ENCODE measurements at regions not wholly inside any gene's neighbourhood (a gene's known extent, or its start where the extent isn't known, plus 50 kb on each side); places are given as distances from the start of the nearest gene placed in this dataset.
A peak's percentile ranks its signal among the peaks of the same experiment; 100 is the strongest.
"Not testable (repeated sequence)": the region's sequence is repeated elsewhere in the genome, so short reads cannot be mapped to it uniquely, and the experiment has no call there.

DNA sequence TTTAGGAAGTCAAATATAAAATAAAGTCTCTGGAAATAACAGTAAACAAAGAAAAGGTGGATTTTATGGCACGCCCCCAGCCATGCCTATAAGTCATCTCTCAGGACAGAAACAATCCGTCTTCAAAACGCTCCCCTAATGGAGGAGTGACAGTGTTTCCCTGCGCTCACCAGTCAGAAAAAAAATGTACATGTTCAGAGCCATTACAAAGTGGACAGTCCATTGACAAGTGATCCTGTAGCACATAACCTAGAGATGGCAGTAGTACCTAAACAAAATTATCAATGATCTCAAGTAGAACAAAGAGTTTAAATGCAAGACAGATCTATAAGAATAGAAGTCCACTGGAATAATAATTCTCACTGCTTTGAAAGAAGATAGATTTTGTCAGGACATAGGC is 891.7 kb upstream of the MIR17HG start:
- DNase-seq (ENCODE audit: low read depth) = no peak

GRCh38 chr13:90461398-90461797 is 886.1 kb upstream of the MIR17HG start:
- no peak for DNase-seq (ENCODE audit: low read depth)

DNA sequence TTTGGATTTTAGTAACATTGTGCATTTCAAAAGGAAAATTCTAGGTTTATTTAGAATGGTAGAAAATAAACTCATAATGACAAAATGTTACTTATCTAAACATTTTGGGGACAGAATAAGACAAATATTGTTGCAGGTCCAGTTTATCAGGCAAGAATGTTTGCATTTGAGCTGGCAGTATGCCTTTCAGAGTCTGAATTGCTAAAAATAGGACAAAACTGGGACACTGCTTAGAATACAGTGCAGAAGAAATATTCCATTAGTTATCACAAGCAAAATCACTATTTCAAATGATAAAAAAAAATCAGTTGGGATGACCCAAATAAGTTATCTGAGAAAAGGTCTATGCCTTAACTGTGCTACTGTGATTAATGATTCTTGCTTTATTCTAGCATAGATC is 870.3 kb upstream of the MIR17HG start:
- no peak for DNase-seq (ENCODE audit: low read depth)

DNA sequence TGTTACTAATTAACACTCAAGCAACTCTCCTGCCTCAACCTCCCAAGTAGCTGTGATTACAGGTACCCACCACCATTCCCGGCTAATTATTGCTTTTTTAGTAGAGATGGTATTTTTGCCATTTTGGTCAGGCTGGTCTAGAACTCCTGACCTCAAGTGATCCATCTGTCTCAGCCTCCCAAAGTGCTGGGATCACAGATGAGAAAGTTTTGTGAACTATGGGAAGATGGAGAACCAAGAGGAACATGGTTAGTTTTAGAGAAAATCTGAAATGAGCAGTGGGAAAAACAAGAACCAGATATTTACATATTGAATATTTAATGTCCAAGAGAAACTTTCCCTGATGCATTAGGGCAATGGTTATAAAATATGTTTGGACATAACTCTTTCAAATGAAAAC is 863.6 kb upstream of the MIR17HG start:
- DNase-seq (ENCODE audit: low read depth) = no peak

GRCh38 chr13:90485436-90485835 is 862.1 kb upstream of the MIR17HG start:
- peak; percentile 92 for DNase-seq (ENCODE audit: low read depth)

DNA sequence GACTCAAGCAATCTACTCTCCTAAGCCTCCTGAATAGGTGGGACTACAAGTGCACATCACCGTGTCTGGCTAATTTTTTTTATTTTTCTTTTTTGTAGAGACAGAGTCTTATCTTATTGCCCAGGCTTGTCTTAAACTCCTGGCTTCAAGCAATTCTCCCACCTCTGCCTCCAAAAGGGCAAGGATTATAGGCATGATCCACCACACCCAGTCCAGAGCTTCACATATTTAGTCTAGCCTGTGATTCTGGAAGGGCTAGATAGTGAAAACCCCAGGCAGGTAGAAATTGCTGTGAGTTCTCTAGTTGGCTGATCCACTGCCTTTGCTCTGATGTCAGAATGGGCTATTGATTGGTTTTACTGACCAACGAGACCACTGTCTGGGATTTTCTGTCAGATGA is 854.6 kb upstream of the MIR17HG start:
- no peak for DNase-seq (ENCODE audit: low read depth)

GRCh38 chr13:90493667-90494066 is 853.8 kb upstream of the MIR17HG start:
- no peak for DNase-seq (ENCODE audit: low read depth)

GRCh38 chr13:90494849-90495248 is 852.6 kb upstream of the MIR17HG start:
- DNase-seq (ENCODE audit: low read depth) = not testable (repeated sequence)

DNA sequence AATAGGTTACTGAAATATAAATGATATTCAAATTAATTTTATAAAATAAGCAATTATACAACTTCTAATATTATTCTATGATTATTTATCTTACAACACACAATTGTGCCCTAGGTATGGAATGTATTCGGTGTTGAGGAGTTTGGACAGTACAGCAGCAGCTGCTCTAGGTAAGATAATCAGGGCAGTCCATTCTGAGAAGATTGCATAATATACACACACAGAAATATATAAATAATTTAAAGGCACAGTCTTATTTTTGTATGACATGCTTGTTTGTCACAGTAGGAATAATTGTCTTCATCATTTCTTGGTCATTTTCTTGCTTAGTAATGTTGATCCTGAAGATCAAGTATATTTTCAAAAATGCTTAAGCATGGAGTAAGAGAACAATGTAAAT is 849.4 kb upstream of the MIR17HG start:
- DNase-seq (ENCODE audit: low read depth) = no peak

- DNase-seq (ENCODE audit: low read depth) = no peak
Observed at GRCh38 chr13:90498816-90499215, 848.7 kb upstream of the MIR17HG start.

GRCh38 chr13:90500569-90500968 is 846.9 kb upstream of the MIR17HG start:
- no peak for DNase-seq (ENCODE audit: low read depth)

DNA sequence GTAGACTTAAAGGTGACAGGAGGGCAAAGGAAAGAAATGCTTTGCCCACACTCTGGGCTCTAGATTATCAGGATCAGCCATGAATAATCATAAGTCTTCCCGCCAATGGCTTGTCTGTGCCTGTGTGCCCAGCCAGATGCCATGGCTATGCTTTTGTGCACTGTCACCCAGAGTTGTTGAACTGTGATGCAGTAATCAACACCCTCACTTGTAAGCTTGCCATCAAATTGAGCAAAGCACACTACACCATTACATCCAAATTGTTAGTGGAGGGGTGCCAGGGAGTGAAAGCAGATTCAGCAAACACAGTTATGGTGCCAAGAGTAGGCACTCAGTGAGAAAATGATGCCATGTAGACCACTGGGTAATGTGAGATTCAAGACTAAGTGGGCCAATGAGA is 845.3 kb upstream of the MIR17HG start:
- DNase-seq (ENCODE audit: low read depth) = no peak

DNA sequence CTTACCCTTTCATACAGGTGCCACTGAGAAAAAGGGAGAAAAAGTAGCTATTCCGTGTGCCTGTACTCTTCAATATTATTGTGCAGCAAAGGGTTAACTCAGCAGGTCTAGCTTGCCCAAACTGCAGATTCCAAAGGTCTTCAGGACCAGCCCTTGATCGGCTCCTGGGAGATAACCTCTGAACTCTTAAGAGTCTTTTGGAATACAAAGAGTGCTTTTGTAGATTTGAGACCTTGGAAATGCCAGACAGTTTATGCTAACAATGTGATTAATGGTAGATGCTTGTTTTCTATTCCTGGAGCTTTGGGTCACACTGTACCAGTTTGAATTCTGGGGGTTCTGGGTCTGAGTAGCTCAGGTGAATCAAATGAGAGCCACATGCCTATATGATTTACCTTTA is 844.7 kb upstream of the MIR17HG start:
- no peak for DNase-seq (ENCODE audit: low read depth)

GRCh38 chr13:90510319-90510718 is 837.2 kb upstream of the MIR17HG start:
- no peak for DNase-seq (ENCODE audit: low read depth)

DNA sequence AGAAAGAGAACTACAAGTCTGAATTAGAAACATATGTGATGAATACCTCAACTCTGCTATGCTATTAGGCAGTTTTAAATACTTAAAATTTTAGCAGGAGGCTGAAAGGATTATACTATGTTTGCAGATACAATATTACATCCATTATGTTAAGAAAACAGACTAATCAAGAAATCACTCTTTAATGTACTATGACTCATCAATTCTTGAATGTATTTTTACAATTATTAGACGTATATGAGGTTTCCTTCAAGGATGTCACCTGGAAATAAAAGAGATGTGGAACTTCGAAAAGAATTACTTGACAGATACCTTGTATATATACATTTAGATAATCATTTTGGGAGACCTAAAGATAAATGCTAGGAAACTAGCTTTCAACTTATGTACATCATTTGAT is 835.6 kb upstream of the MIR17HG start:
- DNase-seq (ENCODE audit: low read depth) = no peak

DNA sequence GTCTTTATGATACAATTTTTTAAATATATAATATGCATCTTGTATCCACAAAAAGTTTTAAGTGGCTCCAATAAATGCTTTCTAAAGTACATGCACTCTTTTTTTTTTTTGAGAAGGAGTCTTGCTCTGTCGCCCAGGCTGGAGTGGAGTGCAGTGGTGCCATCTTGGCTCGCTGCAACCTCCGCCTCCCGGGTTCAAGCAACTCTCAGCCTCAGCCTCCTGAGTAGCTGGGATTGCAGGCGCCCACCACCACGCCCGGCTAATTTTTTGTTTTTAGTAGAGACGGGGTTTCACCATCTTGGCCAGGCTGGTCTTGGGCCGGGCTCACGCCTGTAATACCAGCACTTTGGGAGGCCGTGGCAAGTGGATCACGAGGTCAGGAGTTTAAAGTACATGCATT is 832.8 kb upstream of the MIR17HG start:
- DNase-seq (ENCODE audit: low read depth) = not testable (repeated sequence)

- no peak for DNase-seq (ENCODE audit: low read depth)
Observed at GRCh38 chr13:90518417-90518816, 829.1 kb upstream of the MIR17HG start.

DNA sequence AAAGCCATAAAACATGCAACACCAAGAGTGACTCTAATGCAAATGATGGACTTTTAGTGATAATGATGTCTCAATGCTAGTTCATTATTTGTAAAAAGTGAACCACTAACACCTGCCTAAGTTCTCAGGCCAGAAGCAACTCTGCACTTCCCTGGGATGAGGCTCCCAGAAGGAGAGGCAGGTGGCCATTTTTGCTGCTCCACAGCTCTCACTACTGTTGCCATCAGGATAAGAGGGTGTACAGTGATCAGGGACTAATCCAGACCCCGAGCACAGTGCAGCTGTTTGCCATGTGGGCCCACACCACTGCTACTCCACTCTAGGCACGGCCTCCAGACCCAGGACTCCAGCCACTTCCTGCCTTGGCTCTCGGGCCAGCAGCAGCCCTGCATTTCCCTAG is 828.3 kb upstream of the MIR17HG start:
- DNase-seq (ENCODE audit: low read depth) = no peak

- no peak for DNase-seq (ENCODE audit: low read depth)
Observed at GRCh38 chr13:90526711-90527110, 820.8 kb upstream of the MIR17HG start.

DNA sequence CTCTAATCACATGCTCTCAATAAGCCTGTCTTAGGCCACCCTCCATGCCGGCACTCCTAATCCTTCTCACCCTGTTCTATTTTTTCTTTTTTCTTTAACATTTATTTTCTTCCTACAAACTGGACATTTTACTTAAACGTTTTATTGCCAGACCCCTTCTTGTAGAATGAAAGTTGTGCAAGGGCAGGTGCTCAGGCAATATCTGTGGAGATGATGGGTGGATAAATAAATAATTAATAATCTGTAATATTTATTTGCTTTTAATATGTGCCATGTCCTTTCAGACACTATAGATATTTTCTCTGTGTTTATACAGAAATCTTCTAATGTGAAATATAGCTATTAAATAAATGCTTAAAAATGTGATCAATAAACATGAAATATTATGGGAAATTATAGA is 815.7 kb upstream of the MIR17HG start:
- DNase-seq (ENCODE audit: low read depth) = no peak

GRCh38 chr13:90532861-90533492 is 814.5 kb upstream of the MIR17HG start:
- DNase-seq (ENCODE audit: low read depth) = no peak

- DNase-seq (ENCODE audit: low read depth) = no peak
Observed at GRCh38 chr13:90533866-90534265, 813.6 kb upstream of the MIR17HG start.

GRCh38 chr13:90534617-90535370 is 812.7 kb upstream of the MIR17HG start:
- DNase-seq (ENCODE audit: low read depth) = peak; percentile 36

- DNase-seq (ENCODE audit: low read depth) = no peak
Observed at GRCh38 chr13:90535421-90535820, 812.1 kb upstream of the MIR17HG start.

All from GM04503 (cell line).